Prostate gland (tissue), 2 donors: ENCODE measurements at regions not wholly inside any gene's neighbourhood (a gene's known extent, or its start where the extent isn't known, plus 50 kb on each side); places are given as distances from the start of the nearest gene placed in this dataset.

ENCODE experiments used
- CTCF ChIP-seq, 4 experiments: fragments of 200-600 bp in 2 of 4; fragments of 450-650 bp in 2 of 4; sonication (generic) in 2 of 4; IDR thresholded peaks; 1 replicate in 3 of 4; 2 replicates in 1 of 4; pipeline ENCODE4 v1.5.1; 2016 to 2019; ENCODE audit warnings: antibody characterized with exemption in 4 of 4, mild to moderate bottlenecking in 2 of 4, moderate library complexity in 2 of 4
- POLR2A ChIP-seq: fragments of 450-650 bp; IDR thresholded peaks from one replicate; pipeline ENCODE4 v1.6.1; 2016; ENCODE audit warnings: antibody characterized with exemption, mild to moderate bottlenecking
- POLR2AphosphoS5 ChIP-seq: sonication (generic); formaldehyde crosslinking; IDR thresholded peaks from one replicate; pipeline ENCODE4 v1.6.1; 2017; ENCODE audit warnings: antibody characterized with exemption

- TF ChIP-seq CTCF (IDR thresholded peaks at IDR 0.05), result no peak
- no peak for TF ChIP-seq POLR2A
- no peak for TF ChIP-seq POLR2AphosphoS5
These were observed 104.7 kb upstream of the NFIA start for GRCh38 chr1:60977661-60978060.
